CD4-positive, alpha-beta memory T cell (primary cell): ENCODE measurements at regions not wholly inside any gene's neighbourhood (a gene's known extent, or its start where the extent isn't known, plus 50 kb on each side); places are given as distances from the start of the nearest gene placed in this dataset.

Experiments used
- CTCF ChIA-PET: fragments of 350-600 bp; sonication (Branson Sonifier 250); formaldehyde crosslinking; loops from one replicate; lab custom pipeline; 2021; ENCODE audit warnings: inconsistent platforms; ENCODE audit not compliant: partially characterized antibody; lab: Charles Lee
- POLR2A ChIA-PET: fragments of 350-600 bp; sonication (Branson Sonifier 250); formaldehyde crosslinking; loops from one replicate; lab custom pipeline; 2021; ENCODE audit not compliant: partially characterized antibody; lab: Charles Lee
- DNase-seq, 5 donors: peaks; one replicate each; pipeline versions ENCODE4 v3.0.0 to v3.0.0-alpha.2; 2020 to 2022; ENCODE audit warnings: mixed read lengths in 1 of 5
- H3K27ac ChIP-seq: one replicate; pipeline ENCODE4 v1.7.0; 2013; ENCODE audit warnings: low read depth, low read length
- H3K27me3 ChIP-seq: 2 replicates; pipeline ENCODE4 v1.7.0; 2013; ENCODE audit warnings: mild to moderate bottlenecking, low read length, moderate library complexity; ENCODE audit not compliant: insufficient read depth
- H3K36me3 ChIP-seq: 2 replicates; pipeline ENCODE4 v1.7.0; 2013; ENCODE audit warnings: mild to moderate bottlenecking, low read length, moderate library complexity; ENCODE audit not compliant: insufficient read depth
- H3K4me1 ChIP-seq: 2 replicates; pipeline ENCODE4 v1.7.0; 2013; ENCODE audit warnings: mild to moderate bottlenecking, low read length, moderate library complexity; ENCODE audit not compliant: insufficient read depth
- H3K4me3 ChIP-seq, 2 donors: one replicate each; pipeline ENCODE4 v1.7.0; 2013; ENCODE audit warnings: low read length in 2 of 2, mild to moderate bottlenecking in 1 of 2
- H3K9me3 ChIP-seq, 2 donors: one replicate each; pipeline ENCODE4 v1.7.0; 2013; ENCODE audit warnings: low read length in 2 of 2, control low read depth in 1 of 2; ENCODE audit not compliant: control insufficient read depth in 1 of 2
- H3K27ac Mint-ChIP-seq, 7 donors: one replicate each; pipeline ENCODE4 v1.8.0; 2020 to 2021; ENCODE audit warnings: mixed read lengths in 7 of 7, mild to moderate bottlenecking in 6 of 7, inconsistent platforms in 3 of 7, moderate library complexity in 3 of 7
- H3K27me3 Mint-ChIP-seq, 2 donors: one replicate each; pipeline ENCODE4 v1.8.0; 2020 to 2021; ENCODE audit warnings: mixed read lengths in 2 of 2
- H3K36me3 Mint-ChIP-seq, 2 donors: one replicate each; pipeline ENCODE4 v1.8.0; 2020 to 2021; ENCODE audit warnings: mixed read lengths in 2 of 2, inconsistent platforms in 1 of 2, mild to moderate bottlenecking in 1 of 2
- H3K4me1 Mint-ChIP-seq, 4 donors: one replicate each; pipeline ENCODE4 v1.8.0; 2020 to 2021; ENCODE audit warnings: mixed read lengths in 4 of 4, mild to moderate bottlenecking in 1 of 4
- H3K4me3 Mint-ChIP-seq, 8 donors: one replicate each; pipeline ENCODE4 v1.8.0; 2020 to 2021; ENCODE audit warnings: mixed read lengths in 8 of 8, mild to moderate bottlenecking in 7 of 8, moderate library complexity in 6 of 8, inconsistent platforms in 3 of 8
- H3K9me3 Mint-ChIP-seq, 8 donors: one replicate each; pipeline ENCODE4 v1.8.0; 2020 to 2021; ENCODE audit warnings: mixed read lengths in 8 of 8, mild to moderate bottlenecking in 5 of 8, inconsistent platforms in 3 of 8, moderate library complexity in 1 of 8
- intact Hi-C: fragments of 100-400 bp; cut with micrococcal nuclease; formaldehyde crosslinking; loops from one replicate; pipeline ENCODE4 v1.15.1; 2023

- Mint-ChIP-seq H3K9me3 (peaks cover 2 to 24% (median 8%) of the 10 kb centered on the region in 8 donors), H3K4me1 (no peaks in the 10 kb centered on the region), H3K36me3 (no peaks in the 10 kb centered on the region), H3K4me3 (no peak overlapping the region), H3K27me3 (peaks cover 11 to 17% of the 10 kb centered on the region in 2 donors), H3K27ac (no peak overlapping the region)
- H3K4me1 ChIP-seq, result no peaks in the 10 kb centered on the region
- H3K27me3 ChIP-seq, result no peaks in the 10 kb centered on the region
- no peak for DNase-seq
- no peak overlapping the region for H3K27ac ChIP-seq
- ChIA-PET POLR2A (no interaction called here), CTCF (no interaction called here)
- no peaks in the 10 kb centered on the region for H3K36me3 ChIP-seq
- intact Hi-C loops, result no loop called here
- no peaks in the 10 kb centered on the region for H3K9me3 ChIP-seq
- H3K4me3 ChIP-seq, result no peak overlapping the region
Measured at GRCh38 chr16:66240088-66240487, 126.4 kb upstream of the CDH5 start.

- Histone ChIP-seq H3K4me3 (no peak overlapping the region), H3K4me1 (no peaks in the 10 kb centered on the region), H3K27me3 (no peaks in the 10 kb centered on the region), H3K27ac (no peak overlapping the region), H3K36me3 (no peaks in the 10 kb centered on the region), H3K9me3 (no peaks in the 10 kb centered on the region)
- H3K36me3 Mint-ChIP-seq, result no peaks in the 10 kb centered on the region
- ChIA-PET POLR2A (no interaction called here), CTCF (no interaction called here)
- H3K4me3 Mint-ChIP-seq, result no peak overlapping the region
- no peak for DNase-seq
- no peak overlapping the region for H3K27ac Mint-ChIP-seq
- H3K4me1 Mint-ChIP-seq, result no peaks in the 10 kb centered on the region
- peaks cover 2 to 24% (median 8%) of the 10 kb centered on the region in 8 donors for H3K9me3 Mint-ChIP-seq
- intact Hi-C loops, result no loop called here
- peaks cover 11 to 24% of the 10 kb centered on the region in 2 donors for H3K27me3 Mint-ChIP-seq
Measured at GRCh38 chr16:66238696-66239095, 127.8 kb upstream of the CDH5 start.

GRCh38 chr16:66236301-66236700, 130.2 kb upstream of the CDH5 start:
- CTCF ChIA-PET, result no interaction called here
- intact Hi-C loops, result no loop called here
- Mint-ChIP-seq H3K27ac (no peak overlapping the region), H3K4me1 (no peaks in the 10 kb centered on the region), H3K36me3 (no peaks in the 10 kb centered on the region), H3K9me3 (peaks cover 2 to 24% (median 7%) of the 10 kb centered on the region in 8 donors), H3K4me3 (no peak overlapping the region), H3K27me3 (peaks cover 7 to 29% of the 10 kb centered on the region in 2 donors)
- no peak for DNase-seq
- no peaks in the 10 kb centered on the region for H3K9me3 ChIP-seq
- no peak overlapping the region for H3K27ac ChIP-seq
- H3K27me3 ChIP-seq, result no peaks in the 10 kb centered on the region
- no peaks in the 10 kb centered on the region for H3K36me3 ChIP-seq
- POLR2A ChIA-PET, result no interaction called here
- H3K4me3 ChIP-seq, result no peak overlapping the region
- H3K4me1 ChIP-seq, result no peaks in the 10 kb centered on the region

DNA sequence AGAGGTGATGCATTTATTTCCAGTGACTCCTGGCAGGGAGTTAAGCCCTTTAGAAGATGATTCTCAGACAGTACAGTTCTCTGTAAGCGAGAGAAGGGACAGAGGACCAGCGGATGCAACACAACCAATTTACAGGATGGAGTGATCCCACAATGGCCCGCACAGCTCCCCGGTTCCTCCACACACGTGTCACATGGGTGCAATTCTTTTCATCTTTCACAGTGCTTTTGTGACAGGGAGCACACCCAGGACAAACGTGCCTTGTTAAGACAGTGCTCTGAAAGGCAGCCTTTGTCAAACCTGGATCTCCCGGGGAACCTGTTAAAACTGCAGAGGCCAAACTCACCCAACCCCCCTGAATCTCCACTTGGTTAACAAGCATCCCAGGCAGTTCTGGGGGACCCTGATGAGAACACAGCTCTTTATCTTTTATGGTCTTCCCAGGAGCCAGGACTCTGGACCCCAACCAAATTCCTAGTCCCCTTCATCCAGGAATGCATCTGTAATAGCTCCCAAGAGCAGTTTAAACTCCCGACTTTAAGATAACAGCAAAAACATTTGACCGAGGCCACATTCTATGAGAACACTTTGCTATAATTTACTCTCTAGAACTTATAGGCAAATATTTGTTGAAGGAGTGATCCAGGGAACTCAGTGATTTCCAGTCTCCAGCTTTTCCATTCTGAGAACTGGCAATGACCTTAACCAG, 134.9 kb upstream of the CDH5 start:
- no peak for DNase-seq
- ChIA-PET POLR2A (no interaction called here), CTCF (no interaction called here)
- Histone ChIP-seq H3K27ac (no peak overlapping the region), H3K27me3 (no peaks in the 10 kb centered on the region), H3K36me3 (no peaks in the 10 kb centered on the region), H3K4me3 (no peak overlapping the region), H3K9me3 (no peaks in the 10 kb centered on the region), H3K4me1 (no peaks in the 10 kb centered on the region)
- Mint-ChIP-seq H3K4me1 (peaks cover 0 to 4% (median 3%) of the 10 kb centered on the region in 4 donors), H3K27ac (no peak overlapping the region), H3K4me3 (no peak overlapping the region), H3K27me3 (peaks cover 10 to 23% of the 10 kb centered on the region in 2 donors), H3K36me3 (no peaks in the 10 kb centered on the region), H3K9me3 (no peaks in the 10 kb centered on the region)
- intact Hi-C loops, result no loop called here

- H3K4me1 ChIP-seq, result no peaks in the 10 kb centered on the region
- H3K27me3 ChIP-seq, result no peaks in the 10 kb centered on the region
- POLR2A ChIA-PET, result no interaction called here
- H3K4me1 Mint-ChIP-seq, result peaks cover 0 to 4% (median 3%) of the 10 kb centered on the region in 4 donors
- peaks cover 14 to 27% of the 10 kb centered on the region in 2 donors for H3K27me3 Mint-ChIP-seq
- no peaks in the 10 kb centered on the region for H3K36me3 Mint-ChIP-seq
- no peak overlapping the region for H3K27ac Mint-ChIP-seq
- H3K27ac ChIP-seq, result no peak overlapping the region
- H3K4me3 ChIP-seq, result no peak overlapping the region
- no peaks in the 10 kb centered on the region for H3K9me3 ChIP-seq
- no peak for DNase-seq
- intact Hi-C loops, result no loop called here
- CTCF ChIA-PET, result no interaction called here
- no peak overlapping the region for H3K4me3 Mint-ChIP-seq
- H3K9me3 Mint-ChIP-seq, result no peaks in the 10 kb centered on the region
- no peaks in the 10 kb centered on the region for H3K36me3 ChIP-seq
Measured at GRCh38 chr16:66229651-66230050, 136.8 kb upstream of the CDH5 start.

DNA sequence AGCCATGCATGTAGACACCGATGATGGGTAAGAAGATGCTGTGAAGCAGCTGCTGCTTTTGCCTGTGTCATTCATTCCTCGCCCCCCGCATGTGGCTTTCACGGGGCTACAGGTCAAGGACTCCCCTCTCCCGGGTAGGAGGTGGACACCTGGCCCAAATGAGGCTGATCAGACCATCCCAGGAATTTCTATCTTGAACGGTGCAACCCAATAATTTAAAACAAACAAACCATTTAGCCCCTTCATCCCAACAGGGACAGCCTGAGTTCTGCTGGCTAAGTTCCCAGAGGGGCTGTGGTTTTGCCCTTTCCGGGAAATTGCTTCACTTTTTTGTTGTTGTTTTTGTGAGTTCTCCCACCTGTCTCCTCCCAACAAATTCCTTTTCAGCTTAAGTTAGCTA, 137.7 kb upstream of the CDH5 start:
- ChIA-PET POLR2A (no interaction called here), CTCF (no interaction called here)
- Histone ChIP-seq H3K9me3 (no peaks in the 10 kb centered on the region), H3K36me3 (no peaks in the 10 kb centered on the region), H3K4me3 (no peak overlapping the region), H3K27me3 (no peaks in the 10 kb centered on the region), H3K27ac (no peak overlapping the region), H3K4me1 (no peaks in the 10 kb centered on the region)
- Mint-ChIP-seq H3K36me3 (no peaks in the 10 kb centered on the region), H3K4me3 (no peak overlapping the region), H3K27ac (no peak overlapping the region), H3K4me1 (peaks cover 0 to 4% (median 3%) of the 10 kb centered on the region in 4 donors), H3K9me3 (no peaks in the 10 kb centered on the region), H3K27me3 (peaks cover 14 to 20% of the 10 kb centered on the region in 2 donors)
- DNase-seq, result no peak
- intact Hi-C loops, result no loop called here

GRCh38 chr16:66227766-66228530, 138.5 kb upstream of the CDH5 start:
- Histone ChIP-seq H3K9me3 (no peaks in the 10 kb centered on the region), H3K4me1 (no peaks in the 10 kb centered on the region), H3K27ac (no peak overlapping the region), H3K36me3 (no peaks in the 10 kb centered on the region), H3K4me3 (no peak overlapping the region), H3K27me3 (no peaks in the 10 kb centered on the region)
- Mint-ChIP-seq H3K4me1 (peaks cover 0 to 4% (median 3%) of the 10 kb centered on the region in 4 donors), H3K4me3 (no peak overlapping the region), H3K9me3 (no peaks in the 10 kb centered on the region), H3K27ac (no peak overlapping the region), H3K36me3 (no peaks in the 10 kb centered on the region), H3K27me3 (peaks cover 13 to 16% of the 10 kb centered on the region in 2 donors)
- intact Hi-C loops, result no loop called here
- ChIA-PET CTCF (no interaction called here), POLR2A (no interaction called here)
- no peak for DNase-seq
